ENCODE measurements at regions not wholly inside any gene's neighbourhood (a gene's known extent, or its start where the extent isn't known, plus 50 kb on each side); places are given as distances from the start of the nearest gene placed in this dataset.

GRCh38 chr5:5951953-5952352 is 426.4 kb downstream of the MED10 start:
- DNase-seq (ENCODE audit: low read depth) = no peak

- no peak for DNase-seq (ENCODE audit: low read depth)
Observed at GRCh38 chr5:5950658-5951057, 427.7 kb downstream of the MED10 start.

GRCh38 chr5:5941486-5941885 is 436.9 kb downstream of the MED10 start:
- DNase-seq (ENCODE audit: low read depth) = no peak

GRCh38 chr5:5939759-5940370 is 438.5 kb downstream of the MED10 start:
- no peak for DNase-seq (ENCODE audit: low read depth)

- DNase-seq (ENCODE audit: low read depth) = no peak
Observed at GRCh38 chr5:5933651-5934050, 444.7 kb downstream of the MED10 start.

- no peak for DNase-seq (ENCODE audit: low read depth)
Observed at GRCh38 chr5:5932824-5933223, 445.5 kb downstream of the MED10 start.

- no peak for DNase-seq (ENCODE audit: low read depth)
Observed at GRCh38 chr5:5930561-5930960, 447.8 kb downstream of the MED10 start.

GRCh38 chr5:5929291-5930020 is 448.9 kb downstream of the MED10 start:
- DNase-seq (ENCODE audit: low read depth) = no peak

GRCh38 chr5:5925191-5925590 is 453.2 kb downstream of the MED10 start:
- no peak for DNase-seq (ENCODE audit: low read depth)

GRCh38 chr5:5919411-5919810 is 458.9 kb downstream of the MED10 start:
- DNase-seq (ENCODE audit: low read depth) = no peak

- no peak for DNase-seq (ENCODE audit: low read depth)
Observed at GRCh38 chr5:5906778-5907177, 471.6 kb downstream of the MED10 start.

GRCh38 chr5:5905186-5905585 is 473.2 kb downstream of the MED10 start:
- no peak for DNase-seq (ENCODE audit: low read depth)

GRCh38 chr5:5904113-5904512 is 474.2 kb downstream of the MED10 start:
- DNase-seq (ENCODE audit: low read depth) = no peak

- DNase-seq (ENCODE audit: low read depth) = no peak
Observed at GRCh38 chr5:5902678-5903646, 475.4 kb downstream of the MED10 start.

GRCh38 chr5:5900350-5900749 is 477.9 kb downstream of the ICE1 start:
- no peak for DNase-seq (ENCODE audit: low read depth)

GRCh38 chr5:5899716-5900115 is 477.2 kb downstream of the ICE1 start:
- no peak for DNase-seq (ENCODE audit: low read depth)

GRCh38 chr5:5888284-5888683 is 465.8 kb downstream of the ICE1 start:
- DNase-seq (ENCODE audit: low read depth) = no peak

GRCh38 chr5:5887833-5888232 is 465.4 kb downstream of the ICE1 start:
- DNase-seq (ENCODE audit: low read depth) = no peak

GRCh38 chr5:5886812-5887486 is 464.5 kb downstream of the ICE1 start:
- DNase-seq (ENCODE audit: low read depth) = no peak

GRCh38 chr5:5886353-5886752 is 463.9 kb downstream of the ICE1 start:
- DNase-seq (ENCODE audit: low read depth) = no peak

GRCh38 chr5:5885782-5886181 is 463.3 kb downstream of the ICE1 start:
- no peak for DNase-seq (ENCODE audit: low read depth)

- DNase-seq (ENCODE audit: low read depth) = no peak
Observed at GRCh38 chr5:5884593-5884992, 462.1 kb downstream of the ICE1 start.
